PC-9 (cell line): ENCODE measurements at regions not wholly inside any gene's neighbourhood (a gene's known extent, or its start where the extent isn't known, plus 50 kb on each side); places are given as distances from the start of the nearest gene placed in this dataset.

Source experiments
- BruUV-seq: library from RNA; stranded (reverse); fragments of 400-500 nt; replicated peaks from 2 replicates; lab custom pipeline; 2021; lab: Mats Ljungman, UMichigan
- CTCF ChIA-PET: fragments of 300-600 bp; sonication (Branson Sonifier 250); formaldehyde crosslinking; loops from one replicate; lab custom pipeline; 2022; ENCODE audit warnings: antibody characterized with exemption; lab: Charles Lee
- POLR2A ChIA-PET: fragments of 300-600 bp; sonication (Branson Sonifier 250); formaldehyde crosslinking; loops from one replicate; lab custom pipeline; 2022; ENCODE audit warnings: antibody characterized with exemption; ENCODE audit not compliant: unreplicated experiment; lab: Charles Lee
- DNase-seq, 2 experiments: peaks; one replicate each; pipeline versions ENCODE4 v3.0.0 to v3.0.0-alpha.2; 2015 to 2022; ENCODE audit warnings: mixed read lengths in 1 of 2
- H2AFZ ChIP-seq: fragments of 200-600 bp; sonication (generic); 2 replicates; pipeline ENCODE4 v1.8.1; 2017; ENCODE audit warnings: antibody characterized with exemption
- H3F3A ChIP-seq: fragments of 200-600 bp; sonication (generic); 2 replicates; pipeline ENCODE4 v1.8.1; 2017; ENCODE audit warnings: antibody characterized with exemption, mild to moderate bottlenecking, low read depth; ENCODE audit not compliant: insufficient read depth
- H3K27ac ChIP-seq: fragments of 200-600 bp; sonication (generic); 2 replicates; pipeline ENCODE4 v1.6.1; 2016; ENCODE audit warnings: mixed run types
- H3K27me3 ChIP-seq: fragments of 200-600 bp; sonication (generic); 2 replicates; pipeline ENCODE4 v1.6.1; 2016; ENCODE audit warnings: low read depth, mixed run types; ENCODE audit not compliant: insufficient read depth
- H3K36me3 ChIP-seq: fragments of 200-600 bp; sonication (generic); 2 replicates; pipeline ENCODE4 v1.6.1; 2016; ENCODE audit warnings: low read depth, mixed run types
- H3K4me1 ChIP-seq: fragments of 200-600 bp; sonication (generic); replicated peaks from 2 replicates; pipeline ENCODE4 v1.6.1; 2016; ENCODE audit warnings: mixed run types; ENCODE audit not compliant: insufficient read depth
- H3K4me2 ChIP-seq: fragments of 200-600 bp; sonication (generic); 2 replicates; pipeline ENCODE4 v1.6.1; 2017; ENCODE audit warnings: mixed run types
- H3K4me3 ChIP-seq: fragments of 200-600 bp; sonication (generic); 2 replicates; pipeline ENCODE4 v1.6.1; 2016; ENCODE audit warnings: mixed run types
- H3K79me2 ChIP-seq: fragments of 200-600 bp; sonication (generic); 2 replicates; pipeline ENCODE4 v1.6.1; 2017; ENCODE audit warnings: low read depth, mixed run types
- H3K9me2 ChIP-seq: fragments of 200-600 bp; sonication (generic); 2 replicates; pipeline ENCODE4 v1.8.1; 2017; ENCODE audit warnings: mild to moderate bottlenecking; ENCODE audit not compliant: insufficient read depth
- H3K9me3 ChIP-seq: fragments of 200-600 bp; sonication (generic); 2 replicates; pipeline ENCODE4 v1.8.1; 2016; ENCODE audit warnings: low read depth; ENCODE audit not compliant: insufficient read depth
- H4K20me1 ChIP-seq: fragments of 200-600 bp; sonication (generic); 2 replicates; pipeline ENCODE4 v1.8.1; 2017; ENCODE audit not compliant: insufficient read depth
- CTCF ChIP-seq: fragments of 200-600 bp; sonication (generic); conservative IDR thresholded peaks from 2 replicates; pipeline ENCODE4 v1.6.1; 2017; ENCODE audit warnings: mixed run types, antibody characterized with exemption, mild to moderate bottlenecking, moderate library complexity
- EZH2 ChIP-seq: fragments of 200-600 bp; sonication (generic); IDR thresholded peaks from 2 replicates; pipeline ENCODE4 v1.8.0; 2017; ENCODE audit warnings: antibody characterized with exemption, low read depth
- intact Hi-C: fragments of 100-400 bp; cut with micrococcal nuclease; formaldehyde crosslinking; loops from one replicate; pipeline ENCODE4 v1.10.0; 2022; ENCODE audit not compliant: unreplicated experiment

GRCh38 chr5:125302577-125302976 lies 556.1 kb upstream of the ZNF608 start:
- CTCF ChIA-PET = no interaction called here
- intact Hi-C loops = no loop called here

GRCh38 chr5:125306741-125307140 lies 560.3 kb upstream of the ZNF608 start:
- H3K79me2 ChIP-seq = no peaks in the 10 kb centered on the region
- H3K27me3 ChIP-seq = no peaks in the 10 kb centered on the region
- ChIA-PET CTCF (no interaction called here), POLR2A (no interaction called here)
- no peak overlapping the region for H3K27ac ChIP-seq
- no peaks in the 10 kb centered on the region for H3K4me1 ChIP-seq
- intact Hi-C loops = no loop called here
- BruUV-seq = no TSS peak
- H3K9me3 ChIP-seq = no peaks in the 10 kb centered on the region; the same call in 1 of the 2 replicates
- no peaks in the 10 kb centered on the region for H3K36me3 ChIP-seq
- no peak for DNase-seq
- no peaks in the 10 kb centered on the region for H3K9me2 ChIP-seq
- no peak overlapping the region for H3K4me2 ChIP-seq
- TF ChIP-seq EZH2 (no peak), CTCF (no peak)
- H3F3A ChIP-seq = no peaks in the 10 kb centered on the region
- H3K4me3 ChIP-seq = no peak overlapping the region
- H4K20me1 ChIP-seq = no peaks in the 10 kb centered on the region
- H2AFZ ChIP-seq = no peak overlapping the region

More at GRCh38 chr5:125302577-125302976, 556.1 kb upstream of the ZNF608 start:
- Histone ChIP-seq H3K9me3 (no peaks in the 10 kb centered on the region; the same call in 1 of the 2 replicates), H3K36me3 (no peaks in the 10 kb centered on the region), H3K4me1 (no peaks in the 10 kb centered on the region), H3K27me3 (no peaks in the 10 kb centered on the region), H3K4me2 (no peak overlapping the region), H3F3A (no peaks in the 10 kb centered on the region), H3K27ac (no peak overlapping the region), H3K79me2 (no peaks in the 10 kb centered on the region), H3K9me2 (no peaks in the 10 kb centered on the region), H2AFZ (no peak overlapping the region), H4K20me1 (no peaks in the 10 kb centered on the region), H3K4me3 (no peak overlapping the region)
- POLR2A ChIA-PET = no interaction called here
- DNase-seq = no peak
- no peak for TF ChIP-seq EZH2
- TF ChIP-seq CTCF = no peak
- BruUV-seq = no TSS peak

- H3K27ac ChIP-seq = no peak overlapping the region
- TF ChIP-seq CTCF (no peak), EZH2 (no peak)
- DNase-seq = no peak
- BruUV-seq = no TSS peak
- H4K20me1 ChIP-seq = no peaks in the 10 kb centered on the region
- H3K4me1 ChIP-seq = no peaks in the 10 kb centered on the region
- intact Hi-C loops = no loop called here
- no peak overlapping the region for H3K4me3 ChIP-seq
- H3F3A ChIP-seq = no peaks in the 10 kb centered on the region
- no peaks in the 10 kb centered on the region for H3K9me2 ChIP-seq
- H3K36me3 ChIP-seq = no peaks in the 10 kb centered on the region
- no peaks in the 10 kb centered on the region; the same call in 1 of the 2 replicates for H3K9me3 ChIP-seq
- POLR2A ChIA-PET = no interaction called here
- no peak overlapping the region for H3K4me2 ChIP-seq
- no peaks in the 10 kb centered on the region for H3K79me2 ChIP-seq
- H2AFZ ChIP-seq = no peak overlapping the region
- CTCF ChIA-PET = no interaction called here
- no peaks in the 10 kb centered on the region for H3K27me3 ChIP-seq
Measured at GRCh38 chr5:125310749-125311148, 564.3 kb upstream of the ZNF608 start.
